OCI-LY1 (cell line): ENCODE measurements at regions not wholly inside any gene's neighbourhood (a gene's known extent, or its start where the extent isn't known, plus 50 kb on each side); places are given as distances from the start of the nearest gene placed in this dataset.

Experiments used
- CTCF ChIP-seq: fragments of 200-600 bp; sonication (generic), shearing (Covaris generic); IDR thresholded peaks from 2 replicates; pipeline ENCODE4 v1.5.1; 2017; ENCODE audit warnings: mild to moderate bottlenecking, antibody characterized with exemption, low read length, moderate library complexity, mixed read lengths
- EZH2 ChIP-seq: fragments of 200-600 bp; sonication (generic), shearing (Covaris generic); IDR thresholded peaks from 2 replicates; pipeline ENCODE4 v1.8.0; 2017; ENCODE audit warnings: borderline replicate concordance, mixed run types, mild to moderate bottlenecking, antibody characterized with exemption, low read length, moderate library complexity, mixed read lengths

GRCh38 chr13:107367258-107367657 lies 799.3 kb upstream of the ARGLU1 start:
- TF ChIP-seq CTCF (no peak), EZH2 (no peak)
